DMS 273 treated with DMSO at 0.1 percent for 48 hours (cell line): ENCODE measurements at regions not wholly inside any gene's neighbourhood (a gene's known extent, or its start where the extent isn't known, plus 50 kb on each side); places are given as distances from the start of the nearest gene placed in this dataset.
"Not testable (repeated sequence)": the region's sequence is repeated elsewhere in the genome, so short reads cannot be mapped to it uniquely, and the experiment has no call there.

ENCODE experiments used
- DNase-seq: peaks from one replicate; lab custom pipeline; 2025; lab: John Stamatoyannopoulos, UW

GRCh38 chr6:142637624-142638351 is 307.2 kb downstream of the HIVEP2 start:
- DNase-seq, result no peak

DNA sequence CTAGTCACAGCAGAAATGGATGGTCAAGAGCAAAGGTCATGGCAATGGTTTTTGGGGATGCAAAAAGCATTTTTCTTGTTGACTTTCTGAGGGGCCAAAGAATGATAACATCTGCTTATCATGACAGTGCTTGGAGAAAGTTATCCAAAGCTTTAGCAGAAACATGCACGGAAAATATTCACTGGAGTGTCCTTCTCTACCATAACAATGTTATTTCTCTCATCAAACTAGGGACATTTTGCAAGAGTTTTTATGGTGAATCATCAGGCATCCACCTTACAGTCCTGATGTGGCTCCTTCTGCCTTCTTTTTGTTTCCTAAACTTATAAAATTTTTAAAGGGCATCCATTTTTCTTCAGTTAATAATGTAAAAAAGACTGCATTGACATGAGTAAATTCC is 302.3 kb downstream of the HIVEP2 start:
- DNase-seq, result no peak

DNA sequence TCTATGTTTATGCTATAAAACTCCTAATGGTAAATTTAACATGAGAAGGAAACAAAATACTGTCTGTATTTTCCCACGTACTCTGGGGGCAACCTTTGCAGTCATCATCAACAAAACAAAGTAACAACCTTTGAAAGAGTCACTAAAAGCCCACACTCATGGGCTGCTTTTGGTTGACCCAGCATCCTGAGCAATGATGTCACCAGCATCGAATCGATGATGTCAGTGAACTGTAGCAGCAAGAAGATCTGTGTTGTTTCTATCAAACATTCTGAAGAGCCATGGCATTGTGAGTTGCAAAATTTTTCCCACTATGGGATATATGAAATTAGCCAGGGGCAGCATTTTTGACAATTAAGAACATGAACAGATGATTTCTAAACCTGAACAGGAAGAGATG is 300.1 kb downstream of the HIVEP2 start:
- no peak for DNase-seq

- no peak for DNase-seq
Observed at GRCh38 chr6:142645663-142646062, 299.3 kb downstream of the HIVEP2 start.

DNA sequence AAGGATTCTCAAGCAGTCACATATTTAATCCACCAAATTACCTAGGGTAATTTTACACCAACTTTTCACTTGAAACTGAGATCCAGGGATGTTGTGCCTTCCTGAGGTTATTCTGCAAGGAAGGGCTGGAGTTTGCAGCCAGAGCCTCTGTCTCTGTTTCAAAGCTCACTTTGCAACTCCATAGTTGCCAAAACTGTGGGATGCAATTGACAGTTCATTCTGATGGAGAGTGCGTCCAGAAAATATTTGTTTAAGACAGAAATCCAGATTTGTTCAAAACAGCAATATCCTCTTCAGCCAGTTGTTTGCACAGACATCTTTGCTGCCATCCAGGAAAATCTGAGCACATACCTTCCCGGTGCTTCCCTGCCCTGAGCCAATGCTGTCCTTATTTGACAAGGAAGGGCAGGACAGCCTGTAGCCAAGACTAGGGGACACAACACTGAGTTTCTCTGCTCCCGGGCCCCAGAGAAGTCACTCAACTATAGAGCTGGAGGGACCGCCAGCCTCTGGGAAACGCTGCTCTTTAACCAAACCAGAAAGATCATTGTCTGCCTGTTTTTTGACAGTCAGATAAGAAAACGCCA is 297.4 kb downstream of the HIVEP2 start:
- DNase-seq, result no peak

GRCh38 chr6:142648036-142648451 is 296.9 kb downstream of the HIVEP2 start:
- DNase-seq, result no peak

DNA sequence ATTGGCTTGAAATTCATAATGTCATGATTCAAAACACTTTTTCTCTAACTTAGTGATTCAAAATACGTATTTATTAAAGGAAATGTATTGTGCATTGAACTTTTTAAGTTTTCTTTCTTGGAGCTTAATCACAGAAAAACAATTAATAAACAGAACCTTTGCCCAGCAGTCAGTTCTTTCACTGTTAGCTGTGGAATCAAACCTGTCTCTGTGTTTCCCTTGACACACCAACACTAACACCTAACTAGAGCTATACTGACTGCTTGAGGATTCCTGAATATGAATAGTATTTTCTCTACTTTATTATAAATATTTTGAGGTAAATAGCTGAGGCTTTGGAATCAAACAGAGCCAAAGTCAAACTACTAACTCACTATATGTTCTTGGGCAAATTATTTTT is 296.4 kb downstream of the HIVEP2 start:
- no peak for DNase-seq

GRCh38 chr6:142649438-142650234 is 295.3 kb downstream of the HIVEP2 start:
- not testable (repeated sequence) for DNase-seq

GRCh38 chr6:142651384-142651783 is 293.6 kb downstream of the HIVEP2 start:
- DNase-seq, result no peak

DNA sequence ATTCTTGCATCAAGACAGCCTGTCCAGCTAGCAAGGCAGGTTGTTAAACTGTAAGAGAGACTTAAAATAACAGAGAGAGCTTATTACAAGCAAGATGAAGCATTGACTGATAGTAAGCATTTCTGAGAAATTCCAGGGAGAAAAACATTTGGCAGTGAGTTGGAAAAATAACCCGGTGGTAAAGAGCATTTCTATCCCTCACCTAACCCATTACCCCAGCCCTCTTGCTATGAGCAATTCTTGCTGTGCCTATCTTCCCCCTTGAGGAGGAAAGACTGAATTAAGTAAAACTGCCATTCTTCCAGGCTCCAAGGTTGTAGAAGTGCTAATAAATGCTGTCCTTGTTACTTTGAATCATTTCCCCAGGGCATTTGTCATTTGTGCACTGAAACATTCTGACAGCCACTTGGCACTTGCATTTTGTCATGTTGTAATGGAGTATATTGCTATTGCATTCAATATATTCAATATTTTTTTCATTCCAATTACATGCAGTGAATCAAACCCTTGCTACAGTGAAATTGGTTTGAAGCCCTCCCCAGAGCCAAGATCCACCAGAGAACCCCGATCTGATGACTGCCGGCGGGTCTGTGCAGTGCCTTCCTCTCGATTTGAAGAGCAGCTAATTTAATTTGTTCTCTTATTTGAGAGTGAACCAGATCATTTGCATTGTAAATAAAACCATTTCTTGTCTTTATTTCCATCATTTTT is 291.1 kb downstream of the HIVEP2 start:
- DNase-seq, result no peak

DNA sequence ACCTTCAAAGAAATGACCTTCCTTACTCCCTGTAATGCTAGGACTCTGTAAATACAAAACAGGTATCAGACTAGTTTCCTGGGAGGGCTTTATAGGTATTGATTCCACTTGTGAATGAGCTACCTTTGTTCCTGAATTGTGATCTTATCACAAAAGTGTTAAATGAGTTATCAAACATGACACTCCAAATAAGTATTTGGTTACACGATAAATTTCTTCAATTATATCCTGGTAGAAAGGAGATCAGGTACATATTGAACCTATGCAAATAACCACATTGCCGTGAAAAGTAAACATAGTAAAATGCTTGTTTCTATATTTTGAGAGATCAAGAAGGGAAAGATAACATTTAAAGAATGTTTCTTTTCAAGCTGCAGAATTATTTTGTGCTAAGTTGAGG is 285.3 kb downstream of the HIVEP2 start:
- DNase-seq, result no peak

DNA sequence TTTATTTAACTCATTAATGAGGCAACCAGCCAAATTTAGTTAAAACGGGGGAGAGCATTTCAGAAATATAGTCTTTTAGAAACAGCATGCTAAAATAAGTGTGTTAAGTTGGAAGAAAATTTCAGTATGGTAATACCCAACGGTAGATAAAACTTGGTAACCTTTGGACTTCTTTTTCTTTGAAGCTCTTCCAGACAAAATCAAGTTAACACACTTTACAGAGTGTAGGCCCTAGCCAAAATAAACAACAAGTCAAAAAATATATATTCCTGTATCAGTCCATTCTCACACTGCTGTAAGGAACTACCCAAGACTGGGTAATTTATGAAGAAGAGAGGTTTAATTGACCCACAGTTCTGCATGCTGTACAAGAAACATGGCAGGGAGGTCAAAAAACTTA is 279.6 kb downstream of the HIVEP2 start:
- DNase-seq, result no peak

- DNase-seq, result no peak
Observed at GRCh38 chr6:142666599-142667185, 278.3 kb downstream of the HIVEP2 start.

GRCh38 chr6:142669471-142670351 is 275.3 kb downstream of the HIVEP2 start:
- no peak for DNase-seq

DNA sequence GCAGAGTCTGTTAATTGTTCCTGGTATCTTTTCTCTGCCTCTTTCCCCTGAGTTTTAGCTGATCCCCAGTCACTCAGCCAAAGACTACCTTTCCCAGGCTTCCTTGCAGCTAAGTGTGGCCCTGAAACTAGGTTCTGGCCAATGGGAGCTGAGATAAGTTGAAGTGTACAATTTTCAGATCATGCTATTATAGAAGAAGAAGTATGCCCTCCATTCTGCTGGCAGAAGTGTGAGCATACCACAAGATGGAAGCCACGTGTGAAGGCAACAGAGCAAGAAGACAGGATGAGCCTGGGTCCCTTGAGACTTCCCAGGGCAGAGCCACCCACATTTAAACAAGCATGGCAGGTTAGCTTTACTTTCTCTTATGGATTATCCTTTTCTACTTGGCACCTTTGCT is 273.2 kb downstream of the HIVEP2 start:
- DNase-seq, result no peak

GRCh38 chr6:142675517-142675916 is 269.5 kb downstream of the HIVEP2 start:
- DNase-seq, result no peak

DNA sequence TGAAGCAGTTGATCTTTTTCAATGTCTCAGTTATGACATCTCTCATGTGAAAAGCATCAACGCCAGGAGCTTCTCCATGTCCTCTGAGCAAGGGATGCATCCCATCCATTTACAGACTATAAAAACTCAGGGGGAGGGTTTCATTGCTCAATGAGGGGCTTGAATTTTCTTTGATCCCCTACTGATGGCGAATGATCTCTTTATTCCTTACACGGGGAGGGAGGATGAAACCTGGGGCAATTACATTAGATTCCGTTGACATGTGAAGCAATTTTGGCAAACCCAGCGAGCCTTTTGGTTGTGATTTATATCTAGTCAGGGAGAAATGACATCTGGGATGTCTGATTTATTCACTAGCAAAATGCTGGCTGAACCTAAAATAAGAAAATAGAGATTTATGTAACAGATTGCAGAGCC is 268.9 kb downstream of the HIVEP2 start:
- no peak for DNase-seq

GRCh38 chr6:142676647-142677192 is 268.3 kb downstream of the HIVEP2 start:
- DNase-seq, result no peak

DNA sequence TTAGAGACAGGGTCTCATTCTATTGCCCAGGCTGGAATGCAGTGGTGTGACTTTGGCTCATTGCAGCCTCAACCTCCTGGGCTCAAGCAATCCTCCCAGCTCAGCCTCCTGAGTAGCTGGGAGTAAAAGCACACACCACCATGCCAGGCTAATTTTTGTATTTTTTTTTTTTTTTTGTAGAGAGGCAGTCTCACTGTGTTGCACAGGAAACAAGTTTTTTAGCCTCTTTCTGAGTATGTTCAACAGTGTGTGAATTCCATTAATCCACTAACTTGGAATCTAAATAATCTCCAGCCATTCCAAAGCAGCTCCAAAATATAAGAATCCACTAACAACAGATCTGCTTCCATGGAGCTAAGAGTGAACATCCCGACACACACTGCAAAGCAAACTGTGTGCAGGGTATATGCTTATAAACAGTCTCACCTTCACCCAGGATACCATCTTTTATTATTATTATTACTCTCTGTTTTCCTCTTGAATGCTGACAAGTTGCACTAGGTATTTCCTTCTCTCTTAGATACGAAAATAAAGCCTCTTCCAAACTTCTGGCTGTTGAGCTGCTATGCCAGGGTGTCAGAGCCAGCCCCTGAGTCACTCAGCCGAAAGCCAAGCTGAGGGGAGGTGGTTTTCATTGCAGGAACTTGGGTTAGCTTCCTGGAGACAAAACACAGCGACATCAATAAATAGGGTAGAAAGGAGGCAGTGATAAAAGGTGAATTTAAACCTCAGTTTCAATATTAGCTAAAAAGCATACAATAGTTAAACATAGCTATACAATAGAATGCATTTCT is 264.9 kb downstream of the HIVEP2 start:
- no peak for DNase-seq

- no peak for DNase-seq
Observed at GRCh38 chr6:142681099-142681498, 263.9 kb downstream of the HIVEP2 start.
